ENCODE measurements at regions not wholly inside any gene's neighbourhood (a gene's known extent, or its start where the extent isn't known, plus 50 kb on each side); places are given as distances from the start of the nearest gene placed in this dataset.

DNA sequence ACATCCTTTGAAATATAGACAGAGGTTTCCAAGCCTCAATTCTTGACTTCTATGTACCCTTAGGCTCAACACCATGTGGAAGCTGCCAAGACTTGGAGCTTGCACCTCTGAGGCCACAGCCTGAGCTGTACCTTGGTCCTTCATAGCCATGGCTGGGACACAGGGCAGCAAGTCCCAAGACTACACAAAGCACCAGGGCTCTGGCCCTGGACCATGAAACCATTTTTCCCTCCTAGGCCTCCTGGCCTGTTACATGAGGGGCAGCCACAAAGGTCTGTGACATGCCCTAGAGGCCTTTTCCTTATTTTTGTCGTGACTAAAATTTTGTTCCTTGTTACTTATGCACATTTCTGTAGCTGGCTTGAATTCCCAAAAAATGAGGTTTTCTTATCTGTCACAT, 953.1 kb upstream of the ADGRL4 start:
- ChIA-PET POLR2A (no interaction called here), CTCF (no interaction called here)
- BruUV-seq (replicated peaks): no TSS peak
- TF ChIP-seq, protein P1, sequence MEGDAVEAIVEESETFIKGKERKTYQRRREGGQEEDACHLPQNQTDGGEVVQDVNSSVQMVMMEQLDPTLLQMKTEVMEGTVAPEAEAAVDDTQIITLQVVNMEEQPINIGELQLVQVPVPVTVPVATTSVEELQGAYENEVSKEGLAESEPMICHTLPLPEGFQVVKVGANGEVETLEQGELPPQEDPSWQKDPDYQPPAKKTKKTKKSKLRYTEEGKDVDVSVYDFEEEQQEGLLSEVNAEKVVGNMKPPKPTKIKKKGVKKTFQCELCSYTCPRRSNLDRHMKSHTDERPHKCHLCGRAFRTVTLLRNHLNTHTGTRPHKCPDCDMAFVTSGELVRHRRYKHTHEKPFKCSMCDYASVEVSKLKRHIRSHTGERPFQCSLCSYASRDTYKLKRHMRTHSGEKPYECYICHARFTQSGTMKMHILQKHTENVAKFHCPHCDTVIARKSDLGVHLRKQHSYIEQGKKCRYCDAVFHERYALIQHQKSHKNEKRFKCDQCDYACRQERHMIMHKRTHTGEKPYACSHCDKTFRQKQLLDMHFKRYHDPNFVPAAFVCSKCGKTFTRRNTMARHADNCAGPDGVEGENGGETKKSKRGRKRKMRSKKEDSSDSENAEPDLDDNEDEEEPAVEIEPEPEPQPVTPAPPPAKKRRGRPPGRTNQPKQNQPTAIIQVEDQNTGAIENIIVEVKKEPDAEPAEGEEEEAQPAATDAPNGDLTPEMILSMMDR (IDR thresholded peaks at IDR 0.05; ENCODE audit: insufficient read depth in 1 of 2, low read depth in 1 of 2, low read length in 1 of 2, severe bottlenecking in 1 of 2, unreplicated experiment in 1 of 2): no peak
- Mint-ChIP-seq H3K4me3 (ENCODE audit: unreplicated experiment) (no peak overlapping the region), H3K36me3 (ENCODE audit: insufficient read depth, unreplicated experiment) (no peaks in the 10 kb centered on the region), H3K9me3 (ENCODE audit: unreplicated experiment) (peaks cover 9% of the 10 kb centered on the region), H3K27ac (ENCODE audit: unreplicated experiment) (no peak overlapping the region), H3K27me3 (ENCODE audit: insufficient read depth, unreplicated experiment) (no peaks in the 10 kb centered on the region), H3K4me1 (ENCODE audit: low read depth, unreplicated experiment) (no peaks in the 10 kb centered on the region)
- Histone ChIP-seq H3K27me3 (replicated peaks; ENCODE audit: control insufficient read depth, insufficient read depth, low read length) (no peaks in the 10 kb centered on the region), H3K9me3 (no peaks in the 10 kb centered on the region), H3K4me3 (ENCODE audit: low read depth, low read length) (no peak overlapping the region), H3K4me1 (no peaks in the 10 kb centered on the region), H3K36me3 (ENCODE audit: control insufficient read depth, insufficient read depth, low read length) (no peaks in the 10 kb centered on the region)
- intact Hi-C loops (cut with micrococcal nuclease; ENCODE audit: unreplicated experiment): no loop called here
- DNase-seq: no peak

DNA sequence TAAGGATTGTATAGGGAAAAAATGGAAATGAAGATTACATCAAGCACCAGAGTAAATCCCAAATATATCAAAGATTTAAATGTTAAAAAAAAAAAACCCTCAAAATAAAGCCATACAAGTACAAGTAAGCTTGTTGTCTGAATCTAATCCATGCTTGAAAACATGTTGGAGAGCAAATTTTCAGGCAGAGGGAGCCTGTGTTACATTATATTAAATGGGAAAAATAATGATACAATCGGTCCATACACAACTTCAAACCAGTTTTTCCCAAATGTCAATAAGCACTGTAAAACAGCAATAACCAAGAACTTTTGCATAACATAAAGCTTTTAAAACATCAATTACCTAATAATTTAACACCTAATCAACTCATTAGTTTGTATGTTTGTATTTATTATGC, 949.4 kb upstream of the ADGRL4 start:
- BruUV-seq (replicated peaks): no TSS peak
- Mint-ChIP-seq H3K27ac (ENCODE audit: unreplicated experiment) (no peak overlapping the region), H3K4me3 (ENCODE audit: unreplicated experiment) (no peak overlapping the region), H3K36me3 (ENCODE audit: insufficient read depth, unreplicated experiment) (no peaks in the 10 kb centered on the region), H3K4me1 (ENCODE audit: low read depth, unreplicated experiment) (no peaks in the 10 kb centered on the region), H3K27me3 (ENCODE audit: insufficient read depth, unreplicated experiment) (no peaks in the 10 kb centered on the region), H3K9me3 (ENCODE audit: unreplicated experiment) (peaks cover 20% of the 10 kb centered on the region)
- H3K36me3 ChIP-seq (ENCODE audit: control insufficient read depth, insufficient read depth, low read length): no peaks in the 10 kb centered on the region
- no peak for DNase-seq
- H3K4me3 ChIP-seq (ENCODE audit: low read depth, low read length): no peak overlapping the region
- ChIA-PET POLR2A (no interaction called here), CTCF (no interaction called here)
- no peaks in the 10 kb centered on the region for H3K27me3 ChIP-seq (replicated peaks; ENCODE audit: control insufficient read depth, insufficient read depth, low read length)
- intact Hi-C loops (cut with micrococcal nuclease; ENCODE audit: unreplicated experiment): no loop called here
- TF ChIP-seq, protein P1 (IDR thresholded peaks at IDR 0.05; ENCODE audit: insufficient read depth in 1 of 2, low read depth in 1 of 2, low read length in 1 of 2, severe bottlenecking in 1 of 2, unreplicated experiment in 1 of 2): no peak
- H3K4me1 ChIP-seq: no peaks in the 10 kb centered on the region
- no peaks in the 10 kb centered on the region for H3K9me3 ChIP-seq

DNA sequence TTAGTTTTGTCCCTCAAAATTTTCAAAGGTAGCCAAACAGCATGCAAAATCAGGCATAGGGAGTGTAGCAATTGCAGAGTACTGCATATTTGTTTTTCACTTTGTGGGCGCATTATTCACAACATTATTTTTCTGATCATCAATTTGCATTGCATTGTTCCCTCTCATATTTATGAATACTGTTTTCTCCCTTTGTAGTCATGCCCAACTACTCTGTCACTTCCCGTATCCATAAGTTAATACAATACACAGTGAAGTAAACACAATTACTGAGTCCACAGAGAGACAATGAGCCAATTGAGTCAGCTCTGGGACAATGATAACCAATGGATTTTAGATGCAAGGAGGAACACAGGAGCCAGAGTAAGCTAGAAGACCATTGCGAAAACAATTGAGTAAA, 944.0 kb upstream of the ADGRL4 start:
- POLR2A ChIA-PET: no interaction called here
- BruUV-seq (replicated peaks): no TSS peak
- H3K27ac Mint-ChIP-seq (ENCODE audit: unreplicated experiment): no peak overlapping the region

More for the DNA sequence above, 944.0 kb upstream of the ADGRL4 start:
- Histone ChIP-seq H3K4me1 (no peaks in the 10 kb centered on the region), H3K4me3 (ENCODE audit: low read depth, low read length) (no peak overlapping the region), H3K36me3 (ENCODE audit: control insufficient read depth, insufficient read depth, low read length) (no peaks in the 10 kb centered on the region), H3K9me3 (no peaks in the 10 kb centered on the region), H3K27me3 (replicated peaks; ENCODE audit: control insufficient read depth, insufficient read depth, low read length) (no peaks in the 10 kb centered on the region)
- Mint-ChIP-seq H3K36me3 (ENCODE audit: insufficient read depth, unreplicated experiment) (no peaks in the 10 kb centered on the region), H3K9me3 (ENCODE audit: unreplicated experiment) (peaks cover 11% of the 10 kb centered on the region), H3K4me3 (ENCODE audit: unreplicated experiment) (no peak overlapping the region), H3K4me1 (ENCODE audit: low read depth, unreplicated experiment) (no peaks in the 10 kb centered on the region), H3K27me3 (ENCODE audit: insufficient read depth, unreplicated experiment) (no peaks in the 10 kb centered on the region)
- CTCF ChIA-PET: no interaction called here
- intact Hi-C loops (cut with micrococcal nuclease; ENCODE audit: unreplicated experiment): no loop called here
- DNase-seq: no peak
- TF ChIP-seq, protein P1 (IDR thresholded peaks at IDR 0.05; ENCODE audit: insufficient read depth in 1 of 2, low read depth in 1 of 2, low read length in 1 of 2, severe bottlenecking in 1 of 2, unreplicated experiment in 1 of 2): no peak

Data from Caco-2 (cell line).